Pons (tissue), 1 donor: ENCODE measurements at regions not wholly inside any gene's neighbourhood (a gene's known extent, or its start where the extent isn't known, plus 50 kb on each side); places are given as distances from the start of the nearest gene placed in this dataset.

Source experiments
- DNase-seq: peaks from one replicate; pipeline ENCODE4 v3.0.0-alpha.2; 2016; ENCODE audit warnings: low spot score

GRCh38 chr18:72360634-72361033 lies 183.5 kb downstream of the CBLN2 start:
- no peak for DNase-seq

DNA sequence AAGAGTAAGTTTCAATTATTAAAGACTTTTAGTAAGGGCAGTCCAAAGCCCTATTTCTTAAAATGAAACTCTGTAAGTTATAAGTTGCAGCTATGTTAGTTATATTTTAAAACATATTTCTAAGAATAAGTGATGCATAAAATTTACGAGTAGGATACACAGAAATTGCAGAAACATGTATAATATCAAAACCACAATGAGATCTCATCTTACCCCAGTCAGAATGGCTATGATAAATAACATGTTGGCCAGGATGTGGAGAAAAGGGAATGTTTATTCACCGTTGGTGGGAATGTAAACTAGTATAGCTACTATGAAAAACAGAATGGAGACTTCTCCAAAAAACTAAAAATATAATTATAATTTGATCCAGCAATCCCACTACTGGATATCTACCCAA lies 201.2 kb downstream of the CBLN2 start:
- no peak for DNase-seq

- no peak for DNase-seq
These were observed 204.2 kb downstream of the CBLN2 start for GRCh38 chr18:72339976-72340375.

DNA sequence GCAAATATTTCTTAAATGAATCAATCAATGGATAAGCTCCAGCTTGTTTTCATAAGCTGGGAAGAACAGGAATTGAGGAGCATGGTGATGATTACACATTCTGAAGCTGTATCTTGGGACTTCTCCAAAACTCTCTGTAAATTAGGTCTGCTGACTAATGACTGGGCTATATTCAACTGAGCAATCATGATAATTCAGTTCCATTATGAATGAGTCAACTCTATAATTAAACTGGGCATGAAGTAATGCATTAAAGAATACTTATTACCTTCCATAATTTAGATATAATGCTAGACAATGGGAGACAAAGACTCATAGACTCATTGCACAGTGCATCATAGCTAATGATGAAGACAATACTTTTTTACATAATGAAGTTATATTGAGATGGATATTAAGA lies 207.4 kb downstream of the CBLN2 start:
- no peak for DNase-seq

GRCh38 chr18:72329533-72329932 lies 214.6 kb downstream of the CBLN2 start:
- no peak for DNase-seq

DNA sequence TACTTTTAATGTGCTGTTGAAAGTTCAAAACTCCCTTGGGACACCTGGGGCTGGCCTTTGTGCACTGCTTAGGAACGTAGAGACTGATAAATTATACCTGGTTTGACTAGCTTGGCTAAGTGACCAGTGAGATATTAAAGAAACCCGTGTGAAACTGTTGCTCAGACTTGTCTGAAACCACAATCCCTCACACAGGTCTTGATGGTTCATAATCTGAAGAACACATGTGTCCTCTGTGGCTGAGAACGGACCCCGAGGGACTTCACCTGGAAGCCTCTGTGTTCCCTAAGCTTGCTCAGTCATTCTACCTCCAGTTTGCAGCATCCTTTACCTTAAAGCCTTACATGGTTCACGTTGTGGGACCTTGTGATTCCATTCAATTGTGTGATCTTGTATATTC lies 218.8 kb downstream of the CBLN2 start:
- DNase-seq, result no peak

DNA sequence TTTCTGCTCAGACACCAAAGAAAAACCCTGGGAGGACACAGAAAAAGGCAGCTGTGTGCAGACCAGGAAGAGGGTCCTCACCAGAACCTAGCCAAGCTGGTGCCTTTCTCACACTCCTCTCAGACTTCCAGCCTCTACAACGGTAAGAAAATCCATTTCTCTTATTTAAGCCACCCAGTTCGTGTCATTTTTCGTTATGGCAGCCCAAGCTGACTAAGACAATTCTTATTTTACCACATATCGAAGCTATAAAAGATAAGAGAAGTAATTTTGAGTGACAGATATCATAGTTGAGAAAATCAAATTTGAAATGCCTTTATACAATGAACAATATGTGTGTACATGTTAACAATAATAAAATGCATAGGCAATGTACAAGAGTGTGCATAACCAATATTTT lies 219.5 kb downstream of the CBLN2 start:
- DNase-seq, result no peak

DNA sequence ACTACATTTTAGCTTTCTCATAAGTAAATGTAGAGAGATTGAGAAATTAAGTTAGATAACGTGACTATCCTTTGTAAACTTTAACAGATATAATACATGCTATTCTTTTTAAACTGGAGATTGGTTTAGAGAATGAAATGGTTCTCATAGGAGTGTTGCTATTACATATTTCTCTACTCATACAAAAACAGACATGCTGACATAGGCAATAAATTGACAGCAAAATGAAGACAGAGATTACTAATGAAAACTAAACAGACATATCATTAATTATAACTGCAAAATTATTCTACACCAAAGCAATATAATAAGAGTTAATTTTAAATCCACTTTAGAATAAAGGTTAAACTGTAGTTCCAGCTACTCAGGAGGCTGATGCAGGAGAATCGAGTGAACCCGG lies 227.6 kb downstream of the CBLN2 start:
- no peak for DNase-seq

DNA sequence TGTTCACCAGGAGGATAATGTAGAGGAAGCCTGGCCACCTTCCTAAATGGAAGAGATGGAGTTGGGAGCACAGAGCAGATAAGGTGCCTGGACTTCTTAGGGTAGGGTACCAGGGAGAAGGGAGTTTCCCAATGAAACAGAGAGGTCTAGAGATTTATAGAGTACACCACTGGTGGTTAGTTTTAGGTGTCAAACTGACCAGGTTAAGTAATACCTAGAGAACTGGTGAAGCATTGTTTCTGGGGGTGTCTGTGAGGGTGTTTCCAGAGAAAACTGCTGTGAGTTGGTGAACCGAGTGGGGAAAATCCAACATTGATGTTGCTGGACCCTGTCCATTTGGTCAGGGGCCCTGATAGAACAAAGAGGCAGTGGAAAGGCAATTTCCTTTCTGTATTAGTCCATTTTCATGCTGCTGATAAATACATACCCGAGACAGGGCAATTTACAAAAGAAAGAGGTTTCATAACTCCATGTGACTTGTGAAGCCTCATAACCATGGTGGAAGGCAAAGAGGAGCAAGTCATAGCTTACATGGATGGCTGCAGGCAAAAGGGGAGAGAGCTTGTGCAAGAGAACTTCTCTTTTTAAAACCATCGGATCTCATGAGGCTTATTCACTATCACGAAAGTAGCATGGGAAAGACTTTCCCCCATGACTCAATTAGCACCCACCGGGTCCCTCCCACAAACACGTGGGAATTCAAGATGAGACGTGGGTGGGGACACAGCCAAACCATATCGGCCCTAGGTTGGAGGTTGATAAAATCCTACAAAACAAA lies 260.8 kb downstream of the CBLN2 start:
- DNase-seq, result no peak

DNA sequence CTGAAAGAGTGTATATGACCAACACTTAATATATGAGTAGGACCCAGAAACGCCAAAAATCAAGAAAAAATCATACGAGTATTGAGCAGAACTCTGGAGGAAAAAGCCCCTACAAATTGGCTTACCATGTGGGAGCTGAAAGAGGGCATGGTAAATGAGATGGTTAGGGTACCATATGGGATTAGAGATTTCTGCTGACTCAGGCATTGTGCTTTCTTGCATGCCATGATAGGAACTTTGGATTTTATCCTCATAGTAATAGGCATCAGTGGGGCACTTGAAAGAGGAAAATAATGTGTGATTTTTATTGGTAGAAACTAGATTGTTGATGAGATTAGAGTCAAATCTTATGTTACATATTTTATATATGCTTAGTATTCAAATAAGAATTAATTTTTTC lies 271.1 kb downstream of the CBLN2 start:
- no peak for DNase-seq

GRCh38 chr18:72261590-72261989 lies 282.6 kb downstream of the CBLN2 start:
- no peak for DNase-seq

- DNase-seq, result no peak
These were observed 298.1 kb downstream of the CBLN2 start for GRCh38 chr18:72246076-72246475.

DNA sequence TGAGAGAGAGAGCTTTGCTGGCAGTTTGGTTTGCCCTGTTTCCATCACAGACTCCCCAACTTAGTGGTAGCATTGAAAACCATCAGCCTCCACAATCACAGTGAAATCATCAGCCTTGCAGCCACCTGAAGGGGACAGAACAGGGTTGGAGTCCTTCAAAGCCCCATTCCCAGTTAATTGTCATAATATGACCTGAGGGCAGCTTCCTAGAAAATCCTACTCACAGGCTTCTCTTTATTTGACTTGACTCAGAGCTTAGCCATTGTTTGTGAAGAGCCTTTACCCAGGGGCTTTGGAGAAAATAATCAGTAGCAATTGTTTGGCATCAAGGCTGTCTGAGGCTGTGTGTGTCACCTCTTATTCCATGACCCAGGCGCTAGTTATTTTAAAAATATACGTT lies 308.7 kb downstream of the CBLN2 start:
- DNase-seq, result no peak

DNA sequence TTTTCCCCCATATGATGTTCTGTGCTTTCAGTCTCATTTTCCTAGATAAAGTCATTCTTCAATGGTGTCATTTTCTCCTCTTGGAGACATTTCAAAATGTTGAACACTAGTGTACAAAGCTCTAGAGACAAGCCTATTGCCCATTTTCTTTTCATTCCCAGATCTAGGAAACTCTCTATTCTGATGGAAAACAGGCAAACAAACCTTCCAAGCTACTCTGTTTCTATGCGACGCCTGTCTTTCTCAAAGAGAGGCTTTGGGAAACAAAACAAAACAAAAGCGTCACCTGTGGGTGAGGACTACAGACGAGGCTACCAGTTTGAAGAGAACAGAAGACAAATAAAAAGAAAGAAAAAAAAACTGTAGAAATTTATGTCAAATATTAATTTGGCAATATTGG lies 311.0 kb downstream of the CBLN2 start:
- DNase-seq, result peak; percentile 24

DNA sequence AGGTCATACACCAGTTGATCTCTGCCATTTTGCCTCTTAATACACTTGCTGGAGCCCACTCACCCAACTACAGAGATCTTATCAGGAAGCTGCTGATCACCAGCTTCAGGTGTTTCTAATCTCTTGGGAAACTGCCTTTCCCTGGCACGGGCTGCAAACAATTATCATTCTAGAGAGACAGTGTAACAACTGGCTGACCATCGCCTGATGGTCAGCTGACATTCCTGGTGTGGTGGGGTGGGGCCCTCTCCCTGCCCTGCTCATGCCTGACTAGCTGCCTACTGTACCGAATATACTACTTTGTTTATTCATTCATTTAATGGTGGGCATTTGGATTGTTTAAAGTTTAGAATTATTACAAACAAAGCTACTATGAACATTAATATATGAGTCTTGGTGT lies 311.5 kb downstream of the CBLN2 start:
- no peak for DNase-seq

DNA sequence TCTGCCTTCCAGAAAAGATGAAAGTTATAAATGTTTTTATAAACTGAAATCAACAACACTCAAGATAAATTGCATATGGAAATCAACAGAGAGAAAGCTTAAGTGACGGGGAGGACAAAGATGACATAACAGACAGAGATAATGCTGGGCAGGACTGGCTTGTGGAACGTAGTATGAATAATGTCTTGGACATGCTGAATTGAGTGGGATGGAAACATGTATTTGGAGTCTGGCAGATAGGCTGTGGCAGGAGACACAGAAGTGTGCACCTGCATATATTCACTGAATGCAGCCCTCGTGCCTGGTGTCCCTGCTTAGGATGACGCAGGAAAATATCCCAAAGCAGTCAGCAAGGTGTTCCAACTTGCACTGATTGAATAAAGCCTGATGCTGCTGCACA lies 318.2 kb downstream of the CBLN2 start:
- no peak for DNase-seq

- DNase-seq, result no peak
These were observed 320.4 kb downstream of the CBLN2 start for GRCh38 chr18:72223733-72224132.

DNA sequence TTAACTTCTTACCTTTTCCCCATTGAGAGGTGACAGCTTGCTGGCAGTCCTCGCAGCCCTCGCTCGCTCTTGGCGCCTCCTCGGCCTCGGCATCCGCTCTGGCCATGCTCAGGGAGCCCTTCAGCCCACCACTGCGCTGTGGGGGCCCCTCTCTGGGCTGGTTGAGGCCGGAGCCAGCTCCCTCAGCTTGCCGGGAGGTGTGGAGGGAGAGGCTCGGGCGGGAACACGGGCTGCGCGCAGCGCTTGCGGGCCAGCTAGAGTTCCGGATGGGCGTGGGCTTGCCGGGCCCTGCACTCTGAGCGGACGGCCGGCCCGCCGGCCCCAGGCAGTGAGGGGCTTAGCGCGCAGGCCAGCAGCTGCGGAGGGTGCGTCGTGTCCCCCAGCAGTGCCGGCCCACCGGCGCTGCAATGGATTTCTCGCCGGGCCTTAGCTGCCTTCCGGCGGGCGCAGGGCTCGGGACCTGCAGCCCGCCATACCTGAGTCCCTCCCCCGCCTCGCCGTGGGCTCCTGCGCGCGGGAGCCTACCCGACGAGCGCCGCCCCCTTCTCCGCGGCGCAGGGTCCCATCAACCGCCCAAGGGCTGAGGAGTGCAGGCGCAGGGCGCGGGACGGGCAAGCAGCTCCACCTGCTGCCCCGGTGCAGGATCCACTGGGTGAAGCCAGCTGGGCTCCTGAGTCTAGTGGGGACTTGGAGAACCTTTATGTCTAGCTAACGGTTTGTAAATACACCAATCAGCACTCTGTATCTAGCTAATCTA lies 335.0 kb downstream of the CBLN2 start:
- DNase-seq, result no peak

DNA sequence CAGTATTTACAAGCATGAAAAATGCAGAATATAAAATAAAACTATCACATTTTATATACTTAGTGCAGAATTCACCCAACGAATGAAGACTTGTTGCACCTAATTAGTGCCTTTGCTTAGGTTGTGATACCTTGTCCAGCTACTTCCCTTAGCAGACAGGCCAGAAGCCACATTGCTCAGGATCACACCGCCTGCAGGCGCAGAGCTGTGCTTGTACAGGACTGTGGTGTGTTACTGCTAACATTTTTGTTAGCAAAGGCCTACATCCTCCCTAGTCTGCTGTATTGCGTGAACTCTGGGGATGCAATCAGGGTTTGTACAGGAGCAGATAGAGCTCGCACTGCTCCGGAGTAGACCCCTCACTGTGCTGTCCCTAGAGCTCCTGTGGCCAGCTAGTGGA lies 336.9 kb downstream of the CBLN2 start:
- no peak for DNase-seq

DNA sequence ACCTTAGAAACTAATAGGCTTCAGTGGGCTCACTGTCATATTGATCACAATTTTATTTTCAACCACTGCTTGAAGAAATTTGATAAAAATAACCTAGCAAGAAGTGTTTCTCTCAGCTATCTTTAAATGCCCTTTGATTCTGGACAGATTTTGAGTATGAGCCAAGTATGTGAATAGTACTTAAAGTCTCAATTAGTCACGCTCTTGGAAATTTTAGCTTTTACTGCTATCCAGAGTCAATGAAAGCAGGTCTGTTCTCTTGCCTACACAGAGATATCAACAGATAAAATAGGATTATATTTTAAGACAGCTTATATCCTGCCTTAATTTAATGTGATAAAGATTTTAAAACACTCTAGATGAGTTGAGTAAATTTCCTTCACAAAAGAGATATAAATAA lies 337.3 kb downstream of the CBLN2 start:
- DNase-seq, result no peak

GRCh38 chr18:72201032-72201431 lies 343.1 kb downstream of the CBLN2 start:
- no peak for DNase-seq

DNA sequence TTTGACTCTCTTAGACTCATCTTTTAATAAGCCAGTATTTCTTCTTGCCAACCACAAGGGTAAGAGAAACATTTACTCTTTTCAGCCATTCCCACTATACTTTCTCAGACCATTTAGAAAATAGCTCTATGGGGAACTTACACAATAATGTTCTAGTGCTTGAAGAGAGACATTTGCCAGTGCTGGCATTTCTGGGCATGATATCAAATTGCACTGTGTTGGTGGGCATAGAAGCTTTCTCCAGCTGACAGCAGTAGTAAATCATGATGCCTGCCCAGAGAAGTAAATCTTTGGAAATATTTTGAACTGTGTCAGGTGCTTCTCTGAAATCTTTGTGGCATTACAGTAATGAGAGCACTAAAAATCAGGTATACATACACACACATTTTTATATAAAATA lies 346.6 kb downstream of the CBLN2 start:
- peak; percentile 27 for DNase-seq

GRCh38 chr18:72194072-72194471 lies 350.1 kb downstream of the CBLN2 start:
- DNase-seq, result no peak

DNA sequence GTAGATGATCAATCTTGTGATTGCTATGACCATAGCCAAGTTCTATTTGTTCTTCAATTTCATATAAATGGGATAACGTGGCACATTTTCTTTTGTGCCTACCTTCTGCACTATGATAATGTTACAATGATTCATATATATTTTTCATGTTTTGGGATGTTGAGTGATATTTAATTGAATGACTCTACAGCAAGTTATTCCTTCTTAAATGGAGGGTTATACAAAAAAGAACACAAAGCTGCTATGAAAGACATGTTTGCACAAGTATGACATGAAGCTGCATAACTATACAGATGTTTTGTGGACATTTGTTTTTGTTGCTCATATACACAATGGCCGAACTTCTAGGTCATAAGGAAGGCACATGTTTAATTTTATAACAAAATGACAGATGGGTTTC lies 356.2 kb downstream of the CBLN2 start:
- DNase-seq, result no peak
